Neural progenitor cell (in vitro differentiated cells): ENCODE measurements at regions not wholly inside any gene's neighbourhood (a gene's known extent, or its start where the extent isn't known, plus 50 kb on each side); places are given as distances from the start of the nearest gene placed in this dataset.
"Not testable (repeated sequence)": the region's sequence is repeated elsewhere in the genome, so short reads cannot be mapped to it uniquely, and the experiment has no call there.

Experiments
- CTCF ChIP-seq: fragments of 200-600 bp; sonication (generic); IDR thresholded peaks from 2 replicates; pipeline ENCODE4 v1.5.1; 2017; ENCODE audit warnings: antibody characterized with exemption, mild to moderate bottlenecking
- EZH2 ChIP-seq: fragments of 200-600 bp; sonication (generic); IDR thresholded peaks from 2 replicates; pipeline ENCODE4 v1.6.1; 2017; ENCODE audit warnings: antibody characterized with exemption, mild to moderate bottlenecking, moderate library complexity

GRCh38 chr4:57714313-57714712, 604.1 kb upstream of the IGFBP7 start:
- TF ChIP-seq EZH2, CTCF: not testable (repeated sequence)
